Gastrocnemius medialis (tissue), 4 donors: ENCODE measurements at regions not wholly inside any gene's neighbourhood (a gene's known extent, or its start where the extent isn't known, plus 50 kb on each side); places are given as distances from the start of the nearest gene placed in this dataset.

Experiments used
- ATAC-seq, 2 donors: fragments of 150-250 bp; one replicate each; pipeline ENCODE4 v1.9.1; 2016
- DNase-seq, 2 donors: peaks; one replicate each; pipeline ENCODE4 v3.0.0-alpha.2; 2019
- H3K27ac ChIP-seq, 4 donors: fragments of 200-600 bp; sonication (generic); 1 replicate in 1 of 4; 2 replicates in 3 of 4; pipeline ENCODE4 v1.5.1; 2016 to 2018; ENCODE audit warnings: mild to moderate bottlenecking in 2 of 4, moderate library complexity in 1 of 4
- H3K27me3 ChIP-seq, 3 donors: fragments of 200-600 bp; sonication (generic) in 2 of 3; 1 replicate in 1 of 3; 2 replicates in 2 of 3; pipeline versions ENCODE4 v1.5.1 to v1.6.0; 2016 to 2019; ENCODE audit warnings: mild to moderate bottlenecking in 1 of 3, moderate library complexity in 1 of 3
- H3K36me3 ChIP-seq, 2 donors: fragments of 200-600 bp; sonication (generic) in 1 of 2; one replicate each; pipeline ENCODE4 v1.5.1; 2017 to 2018
- H3K4me1 ChIP-seq, 2 donors: fragments of 200-600 bp; sonication (generic) in 1 of 2; one replicate each; pipeline ENCODE4 v1.5.1; 2016 to 2017; ENCODE audit warnings: mild to moderate bottlenecking in 2 of 2
- H3K4me3 ChIP-seq, 4 donors: fragments of 200-600 bp; sonication (generic) in 3 of 4; 1 replicate in 1 of 4; 2 replicates in 3 of 4; pipeline ENCODE4 v1.5.1; 2016 to 2019; ENCODE audit warnings: mild to moderate bottlenecking in 2 of 4
- H3K9me3 ChIP-seq, 3 donors: fragments of 200-600 bp; sonication (generic) in 2 of 3; 1 replicate in 1 of 3; 2 replicates in 2 of 3; pipeline ENCODE4 v1.5.1; 2016 to 2019
- POLR2A ChIP-seq, 2 donors: fragments of 450-650 bp; IDR thresholded peaks; one replicate each; pipeline ENCODE4 v1.6.1; 2017; ENCODE audit warnings: antibody characterized with exemption in 2 of 2, mild to moderate bottlenecking in 2 of 2, moderate library complexity in 2 of 2
- in situ Hi-C, 4 donors: fragments of 200-750 bp; cut with MboI; loops; one replicate each; pipeline versions ENCODE4 v1.15.0 to v1.8.0; 2017; ENCODE audit warnings: low sequenced_read_pairs in 4 of 4
- intact Hi-C: fragments of 100-400 bp; cut with DNase I; formaldehyde crosslinking; loops from one replicate; pipeline ENCODE4 v1.15.1; 2023; ENCODE audit warnings: low total_unique reads
- TF ChIP-seq, protein P1 (sequence below), 5 experiments: fragments of 450-650 bp in 3 of 5; fragments of 200-600 bp in 2 of 5; sonication (generic) in 2 of 5; IDR thresholded peaks in 4 of 5; conservative IDR thresholded peaks in 1 of 5; 1 replicate in 4 of 5; 2 replicates in 1 of 5; pipeline ENCODE4 v1.5.1; 2016 to 2019; ENCODE audit warnings: antibody characterized with exemption in 5 of 5, mild to moderate bottlenecking in 3 of 5, moderate library complexity in 3 of 5

DNA sequence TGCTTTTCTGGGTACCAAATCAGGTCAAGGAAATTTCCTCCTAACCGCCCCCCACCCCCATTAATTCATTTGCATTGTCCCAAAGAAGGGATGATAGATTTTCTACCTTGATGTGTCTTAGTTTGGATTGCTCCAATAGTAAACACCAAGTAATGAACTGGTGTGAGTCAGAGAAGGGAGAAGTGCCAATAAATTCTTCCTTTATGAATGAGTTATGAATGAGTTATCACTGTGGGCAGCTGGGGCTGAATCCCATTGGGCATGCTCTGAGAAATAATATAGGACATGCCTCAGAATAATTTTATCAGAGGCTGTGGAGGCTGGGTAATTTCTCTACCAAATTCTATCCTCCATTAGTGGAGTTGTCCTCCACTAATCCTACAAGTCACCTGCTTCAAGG lies 277.9 kb upstream of the FLRT2 start:
- ATAC-seq (no peak), DNase-seq (no peak)
- Histone ChIP-seq H3K4me1 (no peaks in the 10 kb centered on the region), H3K4me3 (no peak overlapping the region), H3K9me3 (no peaks in the 10 kb centered on the region), H3K27me3 (no peaks in the 10 kb centered on the region), H3K36me3 (no peaks in the 10 kb centered on the region), H3K27ac (no peak overlapping the region)
- no peak for TF ChIP-seq POLR2A (IDR thresholded peaks at IDR 0.05)
- TF ChIP-seq, protein P1, sequence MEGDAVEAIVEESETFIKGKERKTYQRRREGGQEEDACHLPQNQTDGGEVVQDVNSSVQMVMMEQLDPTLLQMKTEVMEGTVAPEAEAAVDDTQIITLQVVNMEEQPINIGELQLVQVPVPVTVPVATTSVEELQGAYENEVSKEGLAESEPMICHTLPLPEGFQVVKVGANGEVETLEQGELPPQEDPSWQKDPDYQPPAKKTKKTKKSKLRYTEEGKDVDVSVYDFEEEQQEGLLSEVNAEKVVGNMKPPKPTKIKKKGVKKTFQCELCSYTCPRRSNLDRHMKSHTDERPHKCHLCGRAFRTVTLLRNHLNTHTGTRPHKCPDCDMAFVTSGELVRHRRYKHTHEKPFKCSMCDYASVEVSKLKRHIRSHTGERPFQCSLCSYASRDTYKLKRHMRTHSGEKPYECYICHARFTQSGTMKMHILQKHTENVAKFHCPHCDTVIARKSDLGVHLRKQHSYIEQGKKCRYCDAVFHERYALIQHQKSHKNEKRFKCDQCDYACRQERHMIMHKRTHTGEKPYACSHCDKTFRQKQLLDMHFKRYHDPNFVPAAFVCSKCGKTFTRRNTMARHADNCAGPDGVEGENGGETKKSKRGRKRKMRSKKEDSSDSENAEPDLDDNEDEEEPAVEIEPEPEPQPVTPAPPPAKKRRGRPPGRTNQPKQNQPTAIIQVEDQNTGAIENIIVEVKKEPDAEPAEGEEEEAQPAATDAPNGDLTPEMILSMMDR (IDR thresholded peaks at IDR 0.05 in 4 of 5, conservative IDR thresholded peaks at IDR 0.05 in 1 of 5) = no peak
- in situ Hi-C loops = no loop called here
- intact Hi-C loops = no loop called here

DNA sequence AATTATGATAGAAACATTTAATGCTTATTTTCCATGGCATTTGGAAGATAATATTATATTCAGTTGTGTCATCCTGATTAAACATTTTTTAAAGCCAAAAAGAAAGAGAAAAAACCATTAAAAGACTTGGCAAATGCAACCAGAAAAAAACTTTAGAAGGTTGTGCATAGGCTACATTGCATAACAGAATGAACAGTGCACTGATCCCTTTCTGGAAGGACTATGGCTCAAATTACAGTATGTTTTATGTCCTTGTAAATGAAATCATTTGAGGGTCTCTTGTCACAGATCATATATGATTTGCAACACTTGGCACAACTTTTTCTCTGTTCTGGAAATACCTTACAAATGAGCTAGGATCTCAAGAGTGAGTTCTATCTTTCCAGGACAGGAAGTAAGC lies 275.2 kb upstream of the FLRT2 start:
- H3K4me3 ChIP-seq = no peak overlapping the region
- intact Hi-C loops (no loop called here), in situ Hi-C loops (no loop called here)
- H3K4me1 ChIP-seq = no peaks in the 10 kb centered on the region
- no peaks in the 10 kb centered on the region for H3K9me3 ChIP-seq
- H3K27ac ChIP-seq = no peak overlapping the region
- H3K36me3 ChIP-seq = no peaks in the 10 kb centered on the region
- DNase-seq (no peak), ATAC-seq (no peak)
- TF ChIP-seq, protein P1 (IDR thresholded peaks at IDR 0.05 in 4 of 5, conservative IDR thresholded peaks at IDR 0.05 in 1 of 5) = no peak
- no peak for TF ChIP-seq POLR2A (IDR thresholded peaks at IDR 0.05)
- H3K27me3 ChIP-seq = no peaks in the 10 kb centered on the region

DNA sequence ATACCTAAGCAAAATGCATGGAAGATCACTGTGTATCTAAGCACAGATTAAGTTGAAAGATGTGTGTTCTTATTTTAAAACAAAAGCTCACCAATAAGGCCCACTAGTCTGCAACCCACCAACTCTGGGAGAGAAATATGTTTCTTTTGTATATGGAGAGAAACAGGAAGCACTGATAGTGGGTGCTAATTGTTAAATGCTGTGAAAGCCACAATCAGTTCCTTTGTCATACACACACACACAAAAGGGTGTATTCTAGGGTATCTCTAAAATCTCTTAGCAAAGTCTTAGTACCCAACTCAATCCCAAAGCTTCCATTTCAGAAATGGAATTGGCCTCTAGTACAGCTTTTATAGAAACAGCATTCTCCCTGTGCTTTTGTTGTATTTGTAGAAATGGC lies 272.7 kb upstream of the FLRT2 start:
- intact Hi-C loops = no loop called here
- no peak overlapping the region for H3K27ac ChIP-seq
- DNase-seq (no peak), ATAC-seq (no peak)
- in situ Hi-C loops = no loop called here
- no peaks in the 10 kb centered on the region for H3K4me1 ChIP-seq
- TF ChIP-seq, protein P1 (IDR thresholded peaks at IDR 0.05 in 4 of 5, conservative IDR thresholded peaks at IDR 0.05 in 1 of 5) = no peak
- TF ChIP-seq POLR2A (IDR thresholded peaks at IDR 0.05) = no peak
- no peak overlapping the region for H3K4me3 ChIP-seq
- H3K27me3 ChIP-seq = no peaks in the 10 kb centered on the region
- no peaks in the 10 kb centered on the region for H3K9me3 ChIP-seq
- no peaks in the 10 kb centered on the region for H3K36me3 ChIP-seq

DNA sequence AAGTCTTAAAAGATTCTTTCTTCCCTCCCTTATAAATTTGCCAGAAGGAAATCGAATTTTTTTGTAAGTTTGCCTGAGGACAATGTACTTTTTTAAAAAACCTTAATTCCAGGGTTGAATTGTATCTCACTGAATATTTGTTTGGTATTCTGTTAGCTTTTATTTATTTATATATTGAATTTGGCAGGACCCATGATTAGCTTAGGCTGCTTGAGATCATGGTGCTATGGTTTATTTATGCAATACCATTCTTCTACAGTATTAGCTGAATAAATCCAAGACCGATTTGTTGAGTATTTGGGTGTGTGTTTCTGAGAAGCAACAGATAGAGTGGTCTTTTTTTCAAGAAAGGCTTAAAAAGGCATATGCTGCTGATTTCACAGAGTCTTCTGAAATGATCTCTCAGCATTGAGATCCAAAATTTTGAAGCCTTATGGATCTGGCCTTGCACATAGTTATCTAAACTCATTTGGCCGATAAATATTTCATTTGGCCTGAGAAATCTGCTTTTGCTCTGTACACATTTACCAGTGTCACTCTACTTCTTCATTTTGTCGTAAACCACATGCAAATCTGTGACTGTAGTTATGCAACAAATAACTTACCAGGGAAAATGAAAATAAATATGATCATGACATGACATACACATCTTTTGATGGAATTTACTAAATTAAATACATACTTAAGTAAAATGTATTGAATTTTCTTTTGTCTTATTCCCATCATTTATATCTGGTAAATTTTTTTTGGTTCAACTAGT lies 265.8 kb upstream of the FLRT2 start:
- Histone ChIP-seq H3K9me3 (no peaks in the 10 kb centered on the region), H3K36me3 (no peaks in the 10 kb centered on the region), H3K4me1 (no peaks in the 10 kb centered on the region), H3K27me3 (no peaks in the 10 kb centered on the region), H3K4me3 (no peak overlapping the region), H3K27ac (no peak overlapping the region)
- TF ChIP-seq, protein P1 (IDR thresholded peaks at IDR 0.05 in 4 of 5, conservative IDR thresholded peaks at IDR 0.05 in 1 of 5) = no peak
- TF ChIP-seq POLR2A (IDR thresholded peaks at IDR 0.05) = no peak
- intact Hi-C loops (no loop called here), in situ Hi-C loops (no loop called here)
- no peak for DNase-seq
- no peak for ATAC-seq
